ENCODE measurements at regions not wholly inside any gene's neighbourhood (a gene's known extent, or its start where the extent isn't known, plus 50 kb on each side); places are given as distances from the start of the nearest gene placed in this dataset.

- Histone ChIP-seq H3K4me1 (ENCODE audit: insufficient read depth, low read length, poor library complexity, severe bottlenecking) (no peaks in the 10 kb centered on the region), H3K27me3 (replicated peaks; ENCODE audit: insufficient read depth, low read depth, low read length, poor library complexity) (no peaks in the 10 kb centered on the region), H3K9me3 (ENCODE audit: low read depth, low read length, poor library complexity, severe bottlenecking) (peaks cover 30% of the 10 kb centered on the region), H3K36me3 (ENCODE audit: insufficient read depth, low read length, poor library complexity, severe bottlenecking) (no peaks in the 10 kb centered on the region), H3K27ac (ENCODE audit: low read depth, low read length, poor library complexity, severe bottlenecking) (no peak overlapping the region), H3K4me3 (ENCODE audit: low read depth, low read length, poor library complexity, severe bottlenecking) (no peak overlapping the region)
- no peak for DNase-seq (ENCODE audit: low spot score)
- CTCF ChIA-PET: no interaction called here
- TF ChIP-seq CTCF (conservative IDR thresholded peaks at IDR 0.05; ENCODE audit: low read depth, low read length) (no peak), EZH2 (IDR thresholded peaks at IDR 0.05; ENCODE audit: borderline replicate concordance, low read depth, low read length, poor library complexity, severe bottlenecking) (no peak)
- BruUV-seq (replicated peaks): no TSS peak
- intact Hi-C loops (cut with micrococcal nuclease; ENCODE audit: unreplicated experiment): loop anchor here (10.0 kb wide), 1 partner anchor 99 kb away; no protein-coding TSS in a partner anchor
- POLR2A ChIA-PET (ENCODE audit: low non-redundant PET): no interaction called here
Observed at GRCh38 chr21:16945580-16945979, 567.3 kb upstream of the CXADR start.

DNA sequence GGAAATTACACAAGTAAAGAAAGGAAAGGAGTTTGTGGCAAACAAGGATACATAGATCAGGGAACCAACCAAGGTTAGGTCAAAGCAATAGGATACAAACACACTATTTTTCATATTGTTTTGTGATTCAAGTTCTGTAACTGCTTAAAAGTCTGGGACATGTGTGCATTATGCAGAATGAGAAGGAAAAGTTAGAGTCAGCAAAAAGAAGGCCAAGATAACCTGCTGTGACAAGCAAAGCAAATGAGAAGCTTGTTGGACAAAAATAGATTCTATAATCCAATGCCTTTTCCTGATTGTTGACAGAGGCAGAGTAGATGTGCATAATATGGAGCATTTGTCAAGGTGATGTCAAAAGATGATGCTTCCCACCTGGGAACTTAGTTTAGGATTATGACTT is 556.0 kb upstream of the CXADR start:
- intact Hi-C loops (cut with micrococcal nuclease; ENCODE audit: unreplicated experiment): no loop called here
- BruUV-seq (replicated peaks): no TSS peak
- no peak for TF ChIP-seq EZH2 (IDR thresholded peaks at IDR 0.05; ENCODE audit: borderline replicate concordance, low read depth, low read length, poor library complexity, severe bottlenecking)
- no peak for TF ChIP-seq CTCF (conservative IDR thresholded peaks at IDR 0.05; ENCODE audit: low read depth, low read length)

GRCh38 chr21:16965424-16965823 is 547.4 kb upstream of the CXADR start:
- peaks cover 15% of the 10 kb centered on the region for H3K9me3 ChIP-seq (ENCODE audit: low read depth, low read length, poor library complexity, severe bottlenecking)
- POLR2A ChIA-PET (ENCODE audit: low non-redundant PET): no interaction called here
- H3K27ac ChIP-seq (ENCODE audit: low read depth, low read length, poor library complexity, severe bottlenecking): no peak overlapping the region
- no peak for TF ChIP-seq EZH2 (IDR thresholded peaks at IDR 0.05; ENCODE audit: borderline replicate concordance, low read depth, low read length, poor library complexity, severe bottlenecking)
- TF ChIP-seq CTCF (conservative IDR thresholded peaks at IDR 0.05; ENCODE audit: low read depth, low read length): no peak
- H3K4me1 ChIP-seq (ENCODE audit: insufficient read depth, low read length, poor library complexity, severe bottlenecking): no peaks in the 10 kb centered on the region
- H3K4me3 ChIP-seq (ENCODE audit: low read depth, low read length, poor library complexity, severe bottlenecking): no peak overlapping the region
- no TSS peak for BruUV-seq (replicated peaks)
- H3K27me3 ChIP-seq (replicated peaks; ENCODE audit: insufficient read depth, low read depth, low read length, poor library complexity): no peaks in the 10 kb centered on the region
- H3K36me3 ChIP-seq (ENCODE audit: insufficient read depth, low read length, poor library complexity, severe bottlenecking): no peaks in the 10 kb centered on the region
- intact Hi-C loops (cut with micrococcal nuclease; ENCODE audit: unreplicated experiment): no loop called here
- CTCF ChIA-PET: no interaction called here
- DNase-seq (ENCODE audit: low spot score): no peak

More for the DNA sequence above, 556.0 kb upstream of the CXADR start:
- Histone ChIP-seq H3K36me3 (ENCODE audit: insufficient read depth, low read length, poor library complexity, severe bottlenecking) (no peaks in the 10 kb centered on the region), H3K27ac (ENCODE audit: low read depth, low read length, poor library complexity, severe bottlenecking) (no peak overlapping the region), H3K9me3 (ENCODE audit: low read depth, low read length, poor library complexity, severe bottlenecking) (peaks cover 4% of the 10 kb centered on the region), H3K4me1 (ENCODE audit: insufficient read depth, low read length, poor library complexity, severe bottlenecking) (no peaks in the 10 kb centered on the region), H3K4me3 (ENCODE audit: low read depth, low read length, poor library complexity, severe bottlenecking) (no peak overlapping the region), H3K27me3 (replicated peaks; ENCODE audit: insufficient read depth, low read depth, low read length, poor library complexity) (no peaks in the 10 kb centered on the region)
- DNase-seq (ENCODE audit: low spot score): no peak
- CTCF ChIA-PET: no interaction called here
- POLR2A ChIA-PET (ENCODE audit: low non-redundant PET): no interaction called here

All from A673 (cell line).